Neuronal stem cell (in vitro differentiated cells): ENCODE measurements at regions not wholly inside any gene's neighbourhood (a gene's known extent, or its start where the extent isn't known, plus 50 kb on each side); places are given as distances from the start of the nearest gene placed in this dataset.
"Not testable (repeated sequence)": the region's sequence is repeated elsewhere in the genome, so short reads cannot be mapped to it uniquely, and the experiment has no call there.

ENCODE experiments used
- DNase-seq: peaks from one replicate; pipeline ENCODE4 v3.0.0-alpha.2; 2013; ENCODE audit warnings: low spot score
- H2AFZ ChIP-seq: one replicate; pipeline ENCODE4 v1.6.1; 2013; ENCODE audit warnings: mild to moderate bottlenecking, low read length, inconsistent platforms
- H2AK5ac ChIP-seq: 2 replicates; pipeline ENCODE4 v1.6.1; 2013; ENCODE audit warnings: low read depth, mild to moderate bottlenecking, inconsistent platforms, low read length, moderate library complexity, mixed read lengths
- H2BK120ac ChIP-seq: 2 replicates; pipeline ENCODE4 v1.6.1; 2013; ENCODE audit warnings: low read depth, mild to moderate bottlenecking, inconsistent platforms, low read length, moderate library complexity, mixed read lengths
- H2BK12ac ChIP-seq: one replicate; pipeline ENCODE4 v1.6.1; 2013; ENCODE audit warnings: low read length, inconsistent platforms
- H2BK15ac ChIP-seq: 2 replicates; pipeline ENCODE4 v1.6.1; 2013; ENCODE audit warnings: mild to moderate bottlenecking, low read length, inconsistent platforms, mixed read lengths
- H2BK5ac ChIP-seq: one replicate; pipeline ENCODE4 v1.6.1; 2013; ENCODE audit warnings: inconsistent platforms, mild to moderate bottlenecking, low read length, moderate library complexity
- H3K14ac ChIP-seq: one replicate; pipeline ENCODE4 v1.6.1; 2013; ENCODE audit warnings: low read length, inconsistent platforms
- H3K18ac ChIP-seq: 2 replicates; pipeline ENCODE4 v1.6.1; 2013; ENCODE audit warnings: low read length, inconsistent platforms
- H3K23ac ChIP-seq: 2 replicates; pipeline ENCODE4 v1.6.1; 2013; ENCODE audit warnings: low read depth, mild to moderate bottlenecking, mixed read lengths, low read length, inconsistent platforms; ENCODE audit not compliant: poor library complexity
- H3K27ac ChIP-seq: replicated peaks from 3 replicates; pipeline ENCODE4 v1.5.1; 2013; ENCODE audit warnings: low read length, inconsistent platforms
- H3K27me3 ChIP-seq, 3 experiments: 2 replicates each; pipeline ENCODE4 v1.6.1; 2013; ENCODE audit warnings: low read length in 3 of 3, mild to moderate bottlenecking in 2 of 3, inconsistent platforms in 1 of 3, low read depth in 1 of 3, mixed read lengths in 1 of 3, moderate library complexity in 1 of 3; ENCODE audit not compliant: control insufficient read depth in 3 of 3, insufficient read depth in 3 of 3
- H3K36me3 ChIP-seq, 2 donors: replicated peaks in 1 of 2; 2 replicates each; pipeline ENCODE4 v1.6.1; 2013; ENCODE audit warnings: low read length in 2 of 2; ENCODE audit not compliant: control insufficient read depth in 2 of 2, insufficient read depth in 2 of 2
- H3K4ac ChIP-seq: 2 replicates; pipeline ENCODE4 v1.6.1; 2013; ENCODE audit warnings: inconsistent platforms, mild to moderate bottlenecking, low read length, moderate library complexity
- H3K4me1 ChIP-seq, 2 donors: 1 replicate in 1 of 2; 2 replicates in 1 of 2; pipeline ENCODE4 v1.6.1; 2013; ENCODE audit warnings: low read length in 2 of 2, low read depth in 1 of 2; ENCODE audit not compliant: control insufficient read depth in 2 of 2, insufficient read depth in 1 of 2
- H3K4me2 ChIP-seq: one replicate; pipeline ENCODE4 v1.6.1; 2013; ENCODE audit warnings: mild to moderate bottlenecking, low read length, inconsistent platforms; ENCODE audit not compliant: insufficient read depth, poor library complexity, severe bottlenecking
- H3K4me3 ChIP-seq, 2 donors: 2 replicates each; pipeline ENCODE4 v1.5.1; 2013; ENCODE audit warnings: low read length in 2 of 2, mild to moderate bottlenecking in 2 of 2, inconsistent platforms in 1 of 2, moderate library complexity in 1 of 2
- H3K79me1 ChIP-seq: one replicate; pipeline ENCODE4 v1.6.1; 2013; ENCODE audit warnings: low read depth, mild to moderate bottlenecking, inconsistent platforms, low read length, moderate library complexity
- H3K9ac ChIP-seq: one replicate; pipeline ENCODE4 v1.6.1; 2013; ENCODE audit warnings: mild to moderate bottlenecking, low read depth, low read length, inconsistent platforms; ENCODE audit not compliant: poor library complexity
- H3K9me3 ChIP-seq, 2 donors: replicated peaks in 1 of 2; 2 replicates each; pipeline versions ENCODE3 to v1.6.1; 2013; ENCODE audit warnings: low read length in 2 of 2, mild to moderate bottlenecking in 2 of 2, inconsistent platforms in 1 of 2, low read depth in 1 of 2, mixed read lengths in 1 of 2, moderate library complexity in 1 of 2; ENCODE audit not compliant: control insufficient read depth in 2 of 2, insufficient read depth in 1 of 2
- H4K8ac ChIP-seq: one replicate; pipeline ENCODE4 v1.6.1; 2013; ENCODE audit warnings: low read depth, mild to moderate bottlenecking, inconsistent platforms, low read length, moderate library complexity
- H4K91ac ChIP-seq: one replicate; pipeline ENCODE4 v1.6.1; 2013; ENCODE audit warnings: low read length, low read depth, mild to moderate bottlenecking, inconsistent platforms; ENCODE audit not compliant: poor library complexity
- WGBS, 2 donors: extraction: QIAGEN DNeasy Blood & Tissue Kit; methylation state at CpG; one replicate each; pipeline ENCODE4 v1.1.7; 2013; ENCODE audit warnings: missing lambda C conversion rate in 2 of 2, mixed read lengths in 1 of 2; ENCODE audit not compliant: insufficient read length in 2 of 2, insufficient replicate concordance in 1 of 2; ENCODE audit errors: extremely low coverage in 2 of 2; 5-methylcytosine and 5-hydroxymethylcytosine counted together

DNA sequence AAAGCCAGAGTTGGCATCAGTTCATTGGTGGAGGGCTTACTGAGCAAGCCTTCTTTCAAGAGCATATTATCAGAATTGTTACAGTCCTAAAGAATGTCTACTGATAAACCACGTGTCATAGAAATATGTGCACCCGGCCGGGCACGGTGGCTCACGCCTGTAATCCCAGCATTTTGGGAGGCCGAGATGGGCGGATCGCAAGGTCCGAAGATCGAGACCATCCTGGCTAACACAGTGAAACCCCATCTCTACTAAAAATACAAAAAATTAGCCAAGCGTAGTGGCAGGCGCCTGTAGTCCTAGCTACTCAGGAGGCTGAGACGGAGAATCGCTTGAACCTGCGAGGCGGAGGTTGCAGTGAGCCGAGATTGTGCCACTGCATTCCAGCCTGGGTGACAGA, 66.4 kb upstream of the SLC66A3 start:
- H3K23ac ChIP-seq, H2AK5ac ChIP-seq, H2BK12ac ChIP-seq, DNase-seq, H4K91ac ChIP-seq, H2BK15ac ChIP-seq, H2AFZ ChIP-seq, H3K27ac ChIP-seq, H3K4ac ChIP-seq, H3K18ac ChIP-seq, H3K9ac ChIP-seq, H3K36me3 ChIP-seq, H3K79me1 ChIP-seq, H3K4me3 ChIP-seq, H4K8ac ChIP-seq, H2BK5ac ChIP-seq, H3K4me1 ChIP-seq, H3K4me2 ChIP-seq, H3K27me3 ChIP-seq, H2BK120ac ChIP-seq, H3K9me3 ChIP-seq, H3K14ac ChIP-seq: not testable (repeated sequence)
- no CpG with 5 or more reads among the region's 17 CpGs for WGBS, 2 donors

DNA sequence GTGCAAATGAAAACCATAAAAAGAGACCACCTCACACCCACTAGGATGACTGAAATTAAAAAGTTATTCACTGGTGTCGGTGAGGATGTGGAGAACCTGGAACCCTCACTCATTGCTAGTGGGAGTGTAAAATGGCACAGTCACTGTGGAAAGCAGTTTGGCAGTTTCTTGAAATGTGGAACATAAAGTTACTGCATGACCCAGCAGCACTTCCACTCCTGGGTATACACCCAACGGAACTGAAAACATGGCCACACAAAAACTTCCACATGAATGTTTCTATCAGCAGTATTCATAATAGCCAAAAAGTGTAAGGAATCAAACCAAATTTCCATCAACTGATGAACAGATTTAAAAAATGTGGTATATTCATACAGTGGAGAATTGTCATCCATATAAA, 65.1 kb upstream of the SLC66A3 start:
- no peak overlapping the region for H3K14ac ChIP-seq
- H3K36me3 ChIP-seq = no peaks in the 10 kb centered on the region
- no peak overlapping the region for H3K27ac ChIP-seq
- peaks cover 0 to 3% (median 0%) of the 10 kb centered on the region in 3 experiments for H3K27me3 ChIP-seq
- H3K4me1 ChIP-seq = peaks cover 0 to 4% of the 10 kb centered on the region in 2 donors
- H3K9me3 ChIP-seq = no peaks in the 10 kb centered on the region
- H2AK5ac ChIP-seq = no peak overlapping the region
- no peak overlapping the region for H2BK5ac ChIP-seq
- H2AFZ ChIP-seq = no peak overlapping the region
- no peak overlapping the region for H3K23ac ChIP-seq
- H2BK12ac ChIP-seq = no peak overlapping the region
- H4K91ac ChIP-seq = no peak overlapping the region
- no peak overlapping the region for H2BK120ac ChIP-seq
- H2BK15ac ChIP-seq = no peak overlapping the region
- no peak overlapping the region for H3K18ac ChIP-seq
- no peak overlapping the region for H3K4ac ChIP-seq
- H3K4me2 ChIP-seq = no peak overlapping the region
- H3K79me1 ChIP-seq = no peaks in the 10 kb centered on the region
- no peak overlapping the region for H3K9ac ChIP-seq
- H3K4me3 ChIP-seq = no peak overlapping the region
- WGBS, 2 donors = no CpG with 5 or more reads among the region's 2 CpGs
- H4K8ac ChIP-seq = no peak overlapping the region
- no peak for DNase-seq

DNA sequence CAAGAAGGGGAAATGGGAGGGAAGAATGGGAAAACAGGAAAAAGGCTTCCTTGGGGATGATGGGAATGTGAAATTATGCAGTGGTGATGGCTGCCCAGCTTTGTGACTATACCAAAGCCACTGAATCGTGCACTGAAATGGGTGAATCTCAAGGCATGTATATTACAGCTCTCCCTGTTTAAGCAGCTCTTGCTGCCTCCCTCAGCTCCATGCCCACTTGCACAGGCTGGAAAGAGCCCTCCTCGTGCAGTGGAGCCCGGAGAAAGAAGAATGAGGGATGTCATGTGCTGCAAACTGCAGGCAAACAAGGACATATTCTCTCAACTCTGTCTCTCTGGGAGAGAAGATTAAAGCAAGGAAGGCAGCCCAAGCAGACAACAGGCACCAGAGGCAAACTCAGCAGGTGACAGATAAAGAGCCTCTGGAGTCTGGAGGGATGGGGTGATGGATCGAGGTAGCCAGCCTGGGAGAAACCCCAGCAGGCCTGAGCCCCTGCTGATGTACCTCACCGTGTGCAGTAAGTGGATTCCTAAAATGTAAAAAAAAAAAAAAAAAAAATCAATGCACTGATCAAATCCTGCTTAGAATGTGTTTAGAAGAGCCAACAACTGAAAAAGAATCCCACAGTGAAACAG, 62.4 kb upstream of the SLC66A3 start:
- Histone ChIP-seq H3K4me1 (peaks cover 0 to 4% of the 10 kb centered on the region in 2 donors), H3K4me2 (no peak overlapping the region), H3K14ac (no peak overlapping the region), H3K27ac (peak overlapping the region; percentile 44), H2BK15ac (no peak overlapping the region), H3K79me1 (no peaks in the 10 kb centered on the region), H4K91ac (no peak overlapping the region), H3K18ac (no peak overlapping the region), H3K36me3 (no peaks in the 10 kb centered on the region), H3K23ac (no peak overlapping the region), H2BK5ac (no peak overlapping the region), H3K4ac (no peak overlapping the region), H3K4me3 (no peak overlapping the region), H2AK5ac (no peak overlapping the region), H2AFZ (peak overlapping the region; percentile 38), H4K8ac (no peak overlapping the region), H3K9ac (no peak overlapping the region), H3K9me3 (no peaks in the 10 kb centered on the region), H3K27me3 (peaks cover 0 to 8% (median 0%) of the 10 kb centered on the region in 3 experiments), H2BK12ac (no peak overlapping the region), H2BK120ac (no peak overlapping the region)
- WGBS, 2 donors = no CpG with 5 or more reads among the region's 5 CpGs
- DNase-seq = no peak

DNA sequence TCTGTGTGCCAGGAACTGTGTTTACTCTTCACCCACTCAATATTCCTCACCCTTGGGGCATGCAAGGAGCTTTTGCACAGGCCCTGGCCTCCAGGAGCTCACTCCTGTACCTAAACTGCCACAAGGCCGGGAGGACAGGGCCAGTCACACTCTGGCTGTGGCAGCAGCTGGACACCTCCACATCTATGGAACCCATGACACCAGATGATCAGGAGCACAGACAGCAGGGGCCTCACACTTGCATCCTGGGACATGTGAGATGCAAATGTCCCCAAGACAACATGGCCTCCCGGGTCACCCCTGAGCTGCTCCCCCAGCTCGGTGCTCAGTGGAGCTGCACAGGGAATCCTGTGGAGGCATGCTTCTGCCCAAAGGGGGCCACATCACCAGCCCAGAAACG, 61.8 kb upstream of the SLC66A3 start:
- no peak for DNase-seq
- no peak overlapping the region for H4K8ac ChIP-seq
- no CpG with 5 or more reads among the region's 4 CpGs for WGBS, 2 donors

More for the DNA sequence above, 61.8 kb upstream of the SLC66A3 start:
- Histone ChIP-seq H3K23ac (no peak overlapping the region), H3K4me2 (no peak overlapping the region), H2BK15ac (no peak overlapping the region), H3K9ac (no peak overlapping the region), H2AFZ (peak overlapping the region; percentile 67), H3K79me1 (no peaks in the 10 kb centered on the region), H2BK5ac (no peak overlapping the region), H4K91ac (no peak overlapping the region), H3K9me3 (no peaks in the 10 kb centered on the region), H3K36me3 (no peaks in the 10 kb centered on the region), H3K18ac (peak overlapping the region; percentile 50), H2BK120ac (no peak overlapping the region), H3K27me3 (peaks cover 0 to 8% (median 0%) of the 10 kb centered on the region in 3 experiments), H2BK12ac (no peak overlapping the region), H3K14ac (peak overlapping the region; percentile 39), H3K4me3 (no peak overlapping the region), H3K4ac (no peak overlapping the region), H2AK5ac (no peak overlapping the region), H3K27ac (no peak overlapping the region), H3K4me1 (peaks cover 0 to 4% of the 10 kb centered on the region in 2 donors)
